HEK293T (cell line): ENCODE measurements at regions not wholly inside any gene's neighbourhood (a gene's known extent, or its start where the extent isn't known, plus 50 kb on each side); places are given as distances from the start of the nearest gene placed in this dataset.

Source experiments
- BHLHE40 ChIP-seq: fragments of 450-650 bp; IDR thresholded peaks from 2 replicates; pipeline ENCODE4 v1.6.1; 2016; ENCODE audit warnings: mild to moderate bottlenecking, moderate library complexity, borderline replicate concordance
- FOXA1 ChIP-seq: fragments of 450-650 bp; IDR thresholded peaks from 2 replicates; pipeline ENCODE4 v1.6.1; 2016; ENCODE audit warnings: mild to moderate bottlenecking
- FOXK2 ChIP-seq: fragments of 450-650 bp; IDR thresholded peaks from 2 replicates; pipeline ENCODE4 v1.6.1; 2016; ENCODE audit warnings: mild to moderate bottlenecking
- FOXM1 ChIP-seq: fragments of 450-650 bp; IDR thresholded peaks from 2 replicates; pipeline ENCODE4 v1.6.1; 2017; ENCODE audit warnings: mild to moderate bottlenecking, borderline replicate concordance
- L3MBTL2 ChIP-seq: fragments of 450-650 bp; conservative IDR thresholded peaks from 2 replicates; pipeline ENCODE4 v1.6.1; 2016; ENCODE audit warnings: mild to moderate bottlenecking
- LEF1 ChIP-seq: fragments of 450-650 bp; IDR thresholded peaks from 2 replicates; pipeline ENCODE4 v1.6.1; 2017; ENCODE audit warnings: mild to moderate bottlenecking, borderline replicate concordance
- NFRKB ChIP-seq: fragments of 450-650 bp; IDR thresholded peaks from 2 replicates; pipeline ENCODE4 v1.6.1; 2016; ENCODE audit warnings: mild to moderate bottlenecking, moderate library complexity
- SUZ12 ChIP-seq: fragments of 450-650 bp; IDR thresholded peaks from 2 replicates; pipeline ENCODE4 v1.6.1; 2016; ENCODE audit warnings: mild to moderate bottlenecking
- TARDBP ChIP-seq: fragments of 450-650 bp; IDR thresholded peaks from 2 replicates; pipeline ENCODE4 v1.6.1; 2016
- ZNF384 ChIP-seq: fragments of 450-650 bp; IDR thresholded peaks from 2 replicates; pipeline ENCODE4 v1.6.1; 2016
- TF ChIP-seq, protein P1 (sequence below): fragments of 450-650 bp; IDR thresholded peaks from 2 replicates; pipeline ENCODE4 v1.6.1; 2016

DNA sequence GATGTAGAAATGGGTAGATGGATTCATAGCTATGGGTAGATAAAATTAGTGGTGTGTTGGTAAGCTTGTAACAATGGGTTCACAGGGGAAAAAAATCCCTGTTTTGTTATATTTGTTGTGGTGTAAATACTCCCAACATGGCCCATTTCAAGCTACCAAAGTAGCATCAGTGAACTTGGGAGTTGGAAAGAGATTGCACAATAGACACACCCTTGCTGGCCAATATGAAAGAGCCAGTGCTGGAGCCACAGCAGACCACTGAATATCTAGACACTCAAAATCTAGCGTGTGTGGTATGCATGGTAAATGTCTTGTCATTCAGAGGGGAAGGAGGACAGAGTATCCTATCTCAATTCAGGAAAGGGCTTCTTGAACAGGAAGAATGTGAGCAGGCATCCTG is 565.1 kb upstream of the SALL1 start:
- TF ChIP-seq ZNF384 (no peak), LEF1 (no peak), SUZ12 (no peak), TARDBP (no peak), FOXM1 (no peak), FOXK2 (no peak), L3MBTL2 (no peak), FOXA1 (no peak), NFRKB (no peak), BHLHE40 (no peak)
- TF ChIP-seq, protein P1, sequence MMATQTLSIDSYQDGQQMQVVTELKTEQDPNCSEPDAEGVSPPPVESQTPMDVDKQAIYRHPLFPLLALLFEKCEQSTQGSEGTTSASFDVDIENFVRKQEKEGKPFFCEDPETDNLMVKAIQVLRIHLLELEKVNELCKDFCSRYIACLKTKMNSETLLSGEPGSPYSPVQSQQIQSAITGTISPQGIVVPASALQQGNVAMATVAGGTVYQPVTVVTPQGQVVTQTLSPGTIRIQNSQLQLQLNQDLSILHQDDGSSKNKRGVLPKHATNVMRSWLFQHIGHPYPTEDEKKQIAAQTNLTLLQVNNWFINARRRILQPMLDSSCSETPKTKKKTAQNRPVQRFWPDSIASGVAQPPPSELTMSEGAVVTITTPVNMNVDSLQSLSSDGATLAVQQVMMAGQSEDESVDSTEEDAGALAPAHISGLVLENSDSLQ, result no peak
